Mucosa of gallbladder (tissue), 1 donor: ENCODE measurements at regions not wholly inside any gene's neighbourhood (a gene's known extent, or its start where the extent isn't known, plus 50 kb on each side); places are given as distances from the start of the nearest gene placed in this dataset.

Source experiments
- DNase-seq: peaks from one replicate; pipeline ENCODE4 v3.0.0-alpha.2; 2020; ENCODE audit warnings: low spot score
- donor health status: DM: no; HTN: no; CAD: no.

DNA sequence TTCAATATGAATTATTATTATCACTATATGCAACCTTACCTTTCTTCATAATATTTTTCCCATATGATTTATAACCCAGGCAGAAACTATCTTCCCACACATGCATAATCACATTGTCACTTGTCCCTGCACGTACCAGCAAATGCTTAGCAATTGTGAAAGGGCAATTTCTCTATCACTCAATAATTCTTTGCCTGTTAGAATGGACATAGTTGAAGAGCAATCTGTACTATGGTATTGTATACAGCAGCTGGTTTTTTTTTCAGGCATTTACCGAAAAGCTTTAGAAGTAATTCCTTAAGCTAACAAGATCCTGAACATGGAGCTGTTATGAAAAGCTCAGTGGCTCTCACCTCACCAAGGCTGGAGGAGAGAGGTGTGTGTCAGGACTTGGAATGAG lies 999.5 kb downstream of the TUSC7 start:
- DNase-seq: no peak

DNA sequence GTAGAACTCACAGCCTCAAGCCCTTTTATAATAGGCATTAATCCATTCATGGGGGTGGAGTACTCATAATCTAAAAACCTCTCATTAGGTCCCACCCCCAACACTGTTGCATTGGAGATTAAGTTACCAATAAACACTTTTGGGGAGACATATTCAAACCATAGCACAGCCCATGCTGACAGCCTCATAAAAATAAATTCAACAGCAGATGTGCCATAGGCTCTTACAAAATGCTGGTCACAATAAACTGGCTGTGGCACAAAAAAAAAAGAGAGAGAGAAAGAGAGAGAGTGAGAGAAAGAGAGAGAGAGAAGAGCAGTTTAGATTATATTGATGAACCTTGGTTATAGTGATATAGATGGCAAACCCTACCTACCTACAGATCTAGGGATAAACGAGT lies 1000.9 kb downstream of the TUSC7 start:
- no peak for DNase-seq

DNA sequence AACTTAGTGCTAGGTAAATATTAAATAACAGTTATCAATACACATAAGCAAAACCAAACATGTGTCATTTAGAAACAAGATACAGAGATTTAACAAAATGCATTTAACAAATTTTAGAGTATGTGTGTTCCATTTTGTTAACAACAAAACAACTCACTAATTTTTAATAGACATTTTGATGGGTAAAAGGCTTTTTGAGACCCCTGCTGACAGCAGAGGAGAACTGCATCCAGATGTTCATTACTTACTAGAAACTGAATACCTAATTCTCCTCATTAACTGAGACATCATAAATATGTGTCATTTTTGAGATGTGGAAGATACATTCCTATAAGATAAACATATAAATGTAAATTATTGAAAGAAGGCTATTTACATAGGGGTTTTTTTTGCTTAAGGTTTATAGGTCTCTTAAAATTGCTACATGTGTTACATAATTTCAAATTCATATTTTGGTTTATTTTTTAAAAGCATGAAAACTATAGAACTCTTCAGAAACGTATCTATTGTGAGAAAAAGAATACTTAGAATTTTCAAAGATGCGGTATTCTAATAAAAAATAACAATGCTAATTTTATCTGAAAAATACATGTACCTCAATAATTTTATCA lies 1009.8 kb downstream of the TUSC7 start:
- no peak for DNase-seq

DNA sequence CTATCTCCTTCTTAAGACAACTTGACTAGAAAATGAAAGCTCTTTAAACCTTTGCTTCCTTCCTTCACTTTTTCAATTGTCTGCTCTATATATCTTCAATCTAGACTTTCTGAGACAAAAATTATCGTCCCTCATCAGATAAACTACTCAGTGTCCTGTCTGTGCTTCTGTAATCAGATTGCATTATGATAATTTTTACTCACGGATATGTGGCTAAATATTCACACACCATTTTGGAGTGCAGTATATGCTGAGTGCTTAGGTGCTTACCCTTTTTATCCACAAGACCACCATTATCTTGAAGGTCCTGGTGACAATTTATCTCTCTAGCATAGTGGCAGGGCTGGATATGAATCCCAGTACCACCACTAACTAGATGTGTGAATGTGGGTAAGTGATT lies 1012.3 kb downstream of the TUSC7 start:
- DNase-seq: no peak

DNA sequence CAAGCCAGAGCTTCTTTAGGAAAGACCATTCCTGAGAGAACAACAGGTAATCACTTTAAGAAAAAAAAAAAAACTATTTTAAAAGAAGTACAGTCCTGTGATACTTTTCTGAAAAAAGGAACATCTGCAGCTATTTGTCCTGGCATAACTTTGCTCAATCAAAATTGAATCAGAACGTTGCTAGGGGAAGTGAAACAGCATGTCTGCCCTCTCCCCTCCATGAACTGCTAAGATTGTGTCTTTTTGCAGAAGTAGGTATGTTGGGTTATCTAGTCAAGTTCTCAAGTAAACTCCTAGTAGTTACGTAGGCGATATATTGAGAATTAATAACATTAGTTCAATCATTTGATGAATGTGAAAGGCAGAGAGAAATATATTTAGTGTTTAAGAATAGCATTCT lies 1013.3 kb downstream of the TUSC7 start:
- DNase-seq: no peak

DNA sequence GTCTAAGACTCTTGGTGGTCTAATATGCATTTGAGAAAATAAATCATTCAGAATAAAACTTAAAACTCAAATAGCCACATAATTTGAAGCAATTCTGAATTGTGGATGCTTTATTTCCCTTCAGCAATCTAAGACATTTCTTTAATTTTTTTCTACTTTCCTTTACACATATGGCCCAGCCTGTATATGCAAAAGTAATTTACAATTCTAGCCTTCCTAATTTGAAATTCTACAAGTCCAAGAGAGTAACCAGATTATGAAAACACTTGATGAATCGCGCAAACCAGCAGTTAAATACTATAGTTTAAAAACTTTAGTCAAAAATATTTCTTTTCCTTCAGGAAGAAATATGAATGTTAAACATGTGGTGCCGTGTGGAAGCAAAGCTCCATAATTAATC lies 1014.2 kb downstream of the TUSC7 start:
- DNase-seq: no peak

DNA sequence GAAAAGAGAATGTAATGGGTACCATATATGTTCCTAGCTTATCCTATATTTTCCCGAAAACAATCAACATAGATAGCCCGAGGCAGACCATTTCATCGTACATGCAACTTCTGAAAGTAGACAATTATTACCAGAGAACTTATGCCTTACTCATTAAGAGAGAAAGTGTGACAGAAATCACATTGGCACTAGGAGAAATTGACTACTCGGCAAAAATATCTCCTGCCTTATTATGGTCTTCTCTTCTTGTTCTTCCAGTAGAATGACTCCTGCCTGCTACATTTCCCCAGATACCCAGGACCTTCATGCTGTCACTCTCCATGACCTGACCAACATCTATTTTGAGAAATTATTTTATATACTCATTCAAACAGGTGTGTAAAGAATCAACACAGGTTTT lies 1015.7 kb downstream of the TUSC7 start:
- no peak for DNase-seq

DNA sequence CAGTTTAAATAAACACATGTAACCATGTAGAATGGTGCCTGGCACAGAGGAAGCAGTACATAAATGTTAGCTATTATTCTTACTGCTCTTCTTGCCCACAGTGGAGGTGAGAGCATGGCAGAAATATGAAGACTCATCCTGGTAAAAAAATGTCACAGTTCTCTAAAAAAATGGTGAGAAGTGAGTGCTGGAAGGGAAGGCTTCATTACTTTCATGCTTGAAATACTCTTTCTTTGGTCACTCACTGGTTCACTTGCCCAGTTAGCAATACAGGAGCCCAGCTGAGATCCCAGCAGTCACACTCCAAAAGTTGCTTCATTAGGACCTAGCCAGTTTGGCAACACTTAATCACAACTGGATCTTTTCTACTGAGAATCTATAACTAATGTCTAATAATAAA lies 1017.2 kb downstream of the TUSC7 start:
- DNase-seq: no peak

DNA sequence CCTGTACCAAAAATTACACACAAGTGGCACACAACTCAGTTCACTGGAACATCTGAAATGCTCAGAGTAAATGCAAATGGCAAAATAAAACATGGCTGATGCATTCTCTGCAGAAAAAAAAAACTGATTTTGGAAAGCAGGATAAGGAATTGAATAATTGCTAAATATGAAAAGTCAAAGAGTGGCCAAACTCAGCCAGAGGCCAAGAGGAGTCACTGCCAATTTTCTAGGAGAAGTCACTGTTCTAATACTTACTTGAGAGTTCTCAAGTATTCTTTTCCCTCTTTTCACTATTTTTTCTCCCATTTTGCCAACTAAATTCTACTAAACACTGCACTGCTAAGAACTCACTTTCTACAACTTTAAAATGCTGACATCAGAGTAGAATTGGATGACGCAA lies 1018.6 kb downstream of the TUSC7 start:
- no peak for DNase-seq

DNA sequence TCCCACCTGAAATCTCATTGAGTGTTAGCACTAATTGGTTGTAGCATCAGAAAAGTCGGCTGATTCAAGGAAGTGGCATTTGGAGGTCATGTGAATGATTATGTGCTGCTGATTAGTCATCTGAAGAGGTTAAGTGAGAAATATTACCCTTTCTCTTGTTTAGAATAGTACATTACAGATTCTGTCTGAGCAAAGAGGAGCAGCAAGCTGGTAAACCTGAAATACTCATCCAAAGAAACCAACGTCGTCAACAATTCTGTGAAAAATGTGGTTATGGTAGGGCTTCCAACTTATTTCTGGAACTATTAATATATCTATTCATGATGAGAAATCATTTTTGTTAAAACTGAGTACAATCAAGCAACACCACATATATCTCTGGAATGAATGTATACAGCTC lies 1024.9 kb downstream of the TUSC7 start:
- DNase-seq: no peak

DNA sequence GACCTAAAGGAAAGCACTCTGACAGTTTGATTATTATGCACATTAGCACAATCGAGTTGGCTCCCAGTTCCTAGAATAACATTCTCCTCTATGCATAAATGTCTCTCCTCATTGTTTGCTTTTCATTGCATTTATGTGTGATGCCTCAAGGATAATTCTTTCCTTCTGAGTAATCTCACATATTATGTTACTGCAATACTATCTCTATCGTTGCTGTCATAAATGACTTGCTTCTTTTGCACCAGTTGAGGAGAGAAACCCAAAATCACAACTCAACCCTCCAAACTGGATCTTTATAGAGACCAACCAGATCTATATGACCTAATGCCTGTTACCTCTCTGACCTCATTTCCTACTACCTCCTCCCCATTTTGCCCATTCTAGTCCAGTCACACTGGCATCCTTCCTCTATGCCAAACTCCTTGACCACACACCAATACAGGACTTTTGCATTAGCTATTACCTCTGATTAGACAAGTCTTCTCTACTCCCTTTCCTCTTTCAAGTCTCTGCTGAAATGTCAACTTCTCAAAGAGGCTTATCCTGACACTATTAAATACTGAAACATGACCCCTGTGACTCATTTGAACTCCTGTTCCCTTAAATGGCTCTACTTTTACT lies 1026.0 kb downstream of the TUSC7 start:
- no peak for DNase-seq

DNA sequence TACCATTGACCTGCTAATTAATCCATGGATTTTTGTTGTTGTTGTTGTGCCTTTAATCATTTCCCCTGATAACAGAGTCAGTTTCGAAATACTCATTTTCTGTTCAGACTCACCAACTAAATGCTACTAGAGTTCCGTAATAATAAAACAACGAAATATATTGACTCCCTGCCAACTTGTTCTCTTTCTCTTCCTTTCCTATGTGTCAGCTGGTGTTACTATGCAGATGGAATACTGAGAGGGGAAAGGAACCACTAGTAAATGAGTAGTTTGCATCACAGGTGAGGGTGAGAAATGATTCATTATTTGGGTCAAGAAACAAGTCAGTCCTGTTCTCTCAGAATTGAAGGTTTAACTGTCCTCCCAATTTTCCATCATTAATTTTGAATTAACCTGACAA lies 1027.3 kb downstream of the TUSC7 start:
- DNase-seq: no peak

DNA sequence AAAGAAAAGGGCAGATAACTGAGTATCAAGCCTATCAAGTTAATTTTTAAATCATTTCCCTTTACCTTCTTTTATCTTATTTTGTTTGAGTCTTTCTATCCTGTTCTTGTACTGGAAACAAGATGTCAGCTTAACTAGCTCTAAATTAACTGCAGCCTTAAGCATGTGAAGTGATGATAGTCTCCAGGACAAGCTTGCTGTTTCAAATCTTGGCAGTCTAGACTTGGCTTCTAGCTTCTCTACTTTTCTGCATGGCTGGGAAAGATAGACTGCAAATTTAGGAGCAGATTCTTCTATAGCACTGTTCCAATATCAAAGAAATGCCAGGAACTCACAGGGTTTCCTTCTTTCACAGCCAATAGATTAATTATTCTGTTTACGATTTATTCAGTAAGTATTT lies 1034.4 kb downstream of the TUSC7 start:
- no peak for DNase-seq

DNA sequence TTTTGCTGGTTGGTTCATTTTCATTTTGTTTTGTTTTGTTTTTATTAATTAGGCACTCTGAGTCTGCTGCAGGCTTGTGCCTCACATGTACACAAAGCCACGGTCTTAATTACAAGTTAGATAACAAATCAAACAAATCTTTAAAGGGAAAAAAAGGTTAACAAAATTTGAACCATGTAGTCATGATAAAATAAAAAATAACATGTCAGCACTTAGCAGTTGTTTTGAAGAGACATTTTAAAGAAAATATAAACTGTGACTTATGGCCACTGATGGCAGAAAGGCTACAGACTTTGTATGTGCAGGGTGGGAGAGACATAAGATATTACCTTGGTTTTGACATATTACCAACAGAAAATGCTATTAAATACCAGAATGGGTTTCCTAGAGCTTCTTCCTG lies 1035.4 kb downstream of the TUSC7 start:
- no peak for DNase-seq

DNA sequence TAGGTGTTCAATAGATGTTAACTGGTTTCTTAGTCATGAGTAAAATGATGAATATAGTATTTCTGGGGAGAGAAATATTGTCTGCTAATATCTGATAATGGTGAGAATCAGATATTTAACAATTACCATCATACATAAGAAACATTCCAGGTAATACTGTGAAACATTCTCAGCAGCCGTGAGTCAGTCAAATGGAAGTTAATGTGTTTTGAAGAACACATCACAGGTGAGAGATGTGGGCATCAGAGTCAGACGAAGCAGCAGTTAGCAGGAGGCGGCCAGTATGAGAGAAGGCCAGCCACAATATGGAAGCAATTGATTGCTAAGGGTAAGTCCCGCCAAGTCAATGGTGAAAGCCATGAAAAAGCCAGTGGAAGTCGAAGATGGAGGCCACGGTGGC lies 1035.9 kb downstream of the TUSC7 start:
- DNase-seq: no peak

DNA sequence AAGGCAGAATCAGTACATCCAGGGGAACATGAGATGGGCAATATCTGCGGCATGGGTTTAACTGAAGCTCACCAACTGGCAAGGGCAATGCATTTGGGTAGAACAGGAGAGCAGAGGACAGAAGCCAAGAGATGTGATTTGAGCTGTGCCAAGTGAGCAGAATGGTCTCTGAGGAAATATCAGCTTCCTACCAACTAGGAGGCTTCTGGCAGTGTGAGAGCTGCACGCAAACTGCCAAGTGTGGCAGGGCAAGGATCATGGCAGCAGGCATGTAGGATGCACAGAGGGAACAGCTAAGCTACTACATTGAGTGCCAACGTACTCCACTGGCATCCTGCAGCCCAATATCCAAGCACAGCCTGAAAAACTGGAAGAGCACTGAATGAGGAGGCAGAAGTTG lies 1036.5 kb downstream of the TUSC7 start:
- no peak for DNase-seq

DNA sequence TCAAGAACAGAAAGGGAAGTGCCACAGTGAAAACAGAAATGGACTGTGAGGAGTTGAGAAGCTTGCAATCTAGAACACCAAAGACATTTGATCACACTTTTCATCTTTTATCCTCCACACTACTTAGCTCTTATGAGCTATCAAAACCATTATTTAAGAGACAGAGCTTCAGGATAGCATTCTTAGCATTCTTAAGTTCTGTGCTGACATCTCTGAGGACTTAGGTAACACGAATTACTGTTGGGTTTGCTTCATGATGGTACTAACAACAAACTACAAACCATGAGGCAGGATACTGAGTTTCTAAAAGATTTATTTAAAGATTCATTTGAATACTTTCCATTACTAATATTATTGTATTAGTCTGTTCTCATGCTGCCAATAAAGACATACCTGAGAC lies 1038.6 kb downstream of the TUSC7 start:
- DNase-seq: no peak

DNA sequence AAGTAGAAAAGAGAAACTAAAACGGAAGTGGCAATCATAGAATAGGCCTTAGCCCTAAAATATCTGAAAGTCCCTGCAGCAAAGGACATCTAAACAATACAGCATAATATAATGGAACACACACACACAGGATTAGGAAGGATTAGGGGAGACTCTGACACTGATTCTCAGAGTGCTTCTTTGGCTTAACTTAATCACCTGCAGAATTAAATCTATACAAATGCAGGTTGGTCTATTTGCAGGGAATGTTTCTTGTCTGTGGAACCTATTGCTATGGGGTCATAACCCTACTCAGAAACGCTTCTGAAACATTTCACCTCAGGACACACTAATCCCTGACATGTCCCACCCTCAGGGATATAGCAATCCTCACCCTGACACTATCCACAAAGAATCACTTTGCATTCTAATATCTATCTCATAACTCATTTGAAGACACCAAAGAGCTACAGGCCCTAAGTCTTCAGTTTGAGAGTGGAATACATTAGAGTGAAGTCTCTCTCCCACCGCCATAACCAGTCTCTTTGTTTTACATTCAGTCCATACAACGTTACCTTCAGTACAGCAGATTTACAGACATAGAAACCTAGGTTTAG lies 1041.2 kb downstream of the TUSC7 start:
- no peak for DNase-seq

DNA sequence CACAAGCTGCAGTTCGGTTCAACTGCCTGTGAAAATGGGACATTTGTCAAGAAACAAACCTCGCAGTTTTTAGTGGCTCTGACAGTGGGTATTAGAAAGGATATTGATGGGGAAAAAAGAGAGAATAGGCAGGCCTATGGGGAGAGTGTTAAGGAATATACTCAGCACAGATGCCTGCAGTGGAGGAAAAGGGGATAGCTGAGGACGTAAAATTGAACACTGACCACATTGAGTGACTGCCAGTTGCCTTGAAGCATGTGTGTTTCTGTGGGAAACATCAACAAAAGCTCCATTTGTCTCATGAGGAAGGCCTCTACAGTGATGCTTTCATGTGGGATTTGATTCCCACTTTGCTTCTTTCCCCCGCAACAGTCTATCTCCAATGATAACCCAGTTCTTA lies 1042.1 kb downstream of the TUSC7 start:
- DNase-seq: no peak

DNA sequence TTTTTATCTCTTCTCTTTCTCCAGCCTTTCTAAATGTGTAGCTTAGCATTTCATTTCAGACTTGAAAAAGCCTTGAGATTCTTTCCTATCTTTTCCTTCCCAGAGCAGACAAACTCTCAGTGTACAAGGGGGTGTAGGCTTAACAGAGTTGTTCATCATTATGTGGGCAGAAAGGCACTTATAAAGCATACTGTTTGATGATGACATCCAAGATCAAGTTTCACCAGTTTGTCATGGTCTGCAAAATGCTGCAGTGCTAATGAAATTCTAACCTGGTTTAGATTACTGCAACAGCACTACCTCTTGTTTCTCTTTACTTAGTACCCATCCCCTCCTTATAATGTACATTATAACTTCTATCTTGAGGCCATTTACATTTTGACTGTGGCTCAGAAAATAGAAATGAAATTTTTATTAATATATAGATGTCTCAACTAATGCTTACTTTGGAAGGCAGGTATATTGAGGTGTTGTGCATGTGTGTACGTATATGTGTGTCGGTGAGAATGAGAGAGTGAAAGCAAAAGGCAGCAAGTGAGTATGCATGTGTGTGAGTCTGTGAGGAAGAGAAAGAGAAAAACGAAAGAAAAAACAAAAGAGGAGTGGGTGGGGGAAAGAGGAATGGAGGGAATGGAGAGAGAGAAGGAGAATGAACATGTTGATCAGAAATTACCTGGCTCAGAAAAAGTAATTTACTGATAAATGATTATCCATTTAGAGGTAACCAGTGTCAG lies 1043.6 kb downstream of the TUSC7 start:
- DNase-seq: no peak

DNA sequence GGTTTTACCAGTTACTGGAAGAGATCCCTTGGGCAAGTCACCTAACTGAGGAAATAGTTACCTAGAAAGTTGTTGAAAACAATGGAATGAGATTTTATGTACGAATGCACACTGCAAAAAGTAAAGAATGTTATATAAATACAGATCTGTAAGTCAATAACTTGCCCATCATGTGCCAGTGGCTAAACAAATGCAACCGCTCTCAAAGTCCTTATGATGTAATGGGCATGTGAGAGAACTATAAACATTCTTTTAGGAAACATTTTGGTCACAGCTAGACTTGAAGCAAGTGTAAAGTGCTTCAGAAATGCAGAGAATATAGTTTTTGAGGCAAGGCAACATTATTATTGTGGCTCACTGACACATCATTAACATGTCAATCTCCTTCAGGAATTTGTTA lies 1044.5 kb downstream of the TUSC7 start:
- no peak for DNase-seq

DNA sequence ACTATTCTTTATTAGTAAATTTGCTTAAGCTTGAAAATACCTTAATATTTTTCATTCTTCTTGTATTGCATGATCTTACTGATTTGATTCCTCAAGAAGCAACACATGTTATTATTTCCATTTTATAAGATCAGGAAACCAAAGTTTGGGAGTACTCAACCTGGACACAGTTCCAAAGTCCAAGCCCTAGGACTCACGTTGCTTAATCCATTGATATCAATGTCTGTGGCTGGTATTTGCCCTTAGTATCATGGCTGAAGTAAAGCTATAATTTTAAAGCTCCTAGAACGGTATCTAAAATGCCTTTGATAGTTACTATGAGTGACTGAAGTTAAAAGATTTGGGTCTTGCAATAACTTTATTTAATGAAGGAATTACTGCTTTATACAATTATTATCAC lies 1045.3 kb downstream of the TUSC7 start:
- DNase-seq: no peak

DNA sequence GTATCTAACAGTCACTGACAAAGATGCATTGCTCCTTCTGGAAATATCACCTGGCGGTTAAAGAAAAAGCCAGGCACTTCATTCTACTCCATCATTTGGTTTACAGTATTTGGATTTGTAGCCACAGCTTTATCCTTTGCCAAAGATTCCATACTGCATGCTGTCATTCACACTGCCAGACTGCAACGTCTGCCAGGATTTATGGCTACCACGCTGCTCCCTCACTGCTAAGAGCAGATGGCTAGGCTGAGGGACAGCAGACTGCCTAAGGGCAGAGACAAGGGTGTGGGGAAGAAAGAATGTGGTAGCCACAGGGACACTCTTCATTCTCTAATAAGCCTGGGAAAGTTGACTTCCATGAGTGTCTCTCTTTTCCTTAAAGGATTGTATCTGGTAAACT lies 1047.0 kb downstream of the TUSC7 start:
- no peak for DNase-seq
